Spleen (tissue), 11 donors: ENCODE measurements at regions not wholly inside any gene's neighbourhood (a gene's known extent, or its start where the extent isn't known, plus 50 kb on each side); places are given as distances from the start of the nearest gene placed in this dataset.

Source experiments
- DNase-seq: peaks from one replicate; pipeline ENCODE4 v3.0.0-alpha.2; 2020
- H3K27ac ChIP-seq, 8 donors: fragments of 200-600 bp; sonication (generic) in 7 of 8; 1 replicate in 4 of 8; 2 replicates in 4 of 8; pipeline versions ENCODE4 v1.5.0 to v1.8.0; 2016 to 2021; ENCODE audit warnings: inconsistent platforms in 4 of 8, mild to moderate bottlenecking in 4 of 8, moderate library complexity in 1 of 8
- H3K27me3 ChIP-seq, 7 donors: fragments of 200-600 bp; sonication (generic) in 6 of 7; replicated peaks in 1 of 7; 1 replicate in 4 of 7; 2 replicates in 3 of 7; pipeline versions ENCODE4 v1.5.0 to v1.8.0; 2016 to 2021; ENCODE audit warnings: inconsistent platforms in 3 of 7, mild to moderate bottlenecking in 1 of 7
- H3K36me3 ChIP-seq, 6 donors: fragments of 200-600 bp; sonication (generic) in 5 of 6; 1 replicate in 4 of 6; 2 replicates in 2 of 6; pipeline versions ENCODE4 v1.5.0 to v1.8.0; 2016 to 2021; ENCODE audit warnings: inconsistent platforms in 2 of 6
- H3K4me1 ChIP-seq, 6 donors: fragments of 200-600 bp; sonication (generic) in 5 of 6; 1 replicate in 3 of 6; 2 replicates in 3 of 6; pipeline versions ENCODE4 v1.5.0 to v1.8.0; 2016 to 2021; ENCODE audit warnings: inconsistent platforms in 3 of 6
- H3K4me3 ChIP-seq, 8 donors: fragments of 200-600 bp; sonication (generic) in 7 of 8; 1 replicate in 4 of 8; 2 replicates in 4 of 8; pipeline versions ENCODE4 v1.5.0 to v1.8.0; 2016 to 2021; ENCODE audit warnings: inconsistent platforms in 4 of 8, mild to moderate bottlenecking in 4 of 8, moderate library complexity in 2 of 8
- H3K9me3 ChIP-seq, 8 donors: fragments of 200-600 bp; sonication (generic) in 7 of 8; 1 replicate in 4 of 8; 2 replicates in 4 of 8; pipeline versions ENCODE4 v1.5.0 to v1.8.0; 2016 to 2021; ENCODE audit warnings: inconsistent platforms in 4 of 8
- POLR2A ChIP-seq, 3 donors: fragments of 450-650 bp; IDR thresholded peaks; one replicate each; pipeline ENCODE4 v1.5.1; 2017; ENCODE audit warnings: antibody characterized with exemption in 3 of 3, mild to moderate bottlenecking in 1 of 3
- POLR2AphosphoS5 ChIP-seq, 3 donors: sonication (generic); formaldehyde crosslinking; IDR thresholded peaks; one replicate each; pipeline ENCODE4 v1.5.1; 2017; ENCODE audit warnings: antibody characterized with exemption in 3 of 3
- WGBS, 5 donors: extraction: QIAGEN DNeasy Blood & Tissue Kit in 3 of 5; methylation state at CpG; one replicate each; pipeline versions ENCODE4 v1.1.5 to v1.1.7; 2013 to 2018; 5-methylcytosine and 5-hydroxymethylcytosine counted together
- intact Hi-C: fragments of 100-400 bp; cut with DNase I; formaldehyde crosslinking; loops from one replicate; pipeline ENCODE4 v1.15.0; 2023; ENCODE audit warnings: low total_unique reads
- TF ChIP-seq, protein P1 (sequence below), 11 experiments: fragments of 200-600 bp in 7 of 11; fragments of 450-650 bp in 4 of 11; sonication (generic) in 4 of 11; IDR thresholded peaks in 8 of 11; conservative IDR thresholded peaks in 3 of 11; 1 replicate in 7 of 11; 2 replicates in 4 of 11; pipeline versions ENCODE4 v1.4.0 to v1.8.0; 2016 to 2021; ENCODE audit warnings: antibody characterized with exemption in 11 of 11, inconsistent platforms in 4 of 11, mild to moderate bottlenecking in 1 of 11
- donor health status: healthy with polysubstance abuse.
- donor health status: DM: no; HTN: no; CAD: no; lungs with moderate emphysema.
- donor health status: DM: no; HTN: no; CAD: no.
- donor health status: Bipolar disorder and iron deficiency.
- donor health status: healthy.
- donor health status: DM: no; HTN: no; CAD: no.
- donor health status: DM: yes; HTN: yes; CAD: no.

DNA sequence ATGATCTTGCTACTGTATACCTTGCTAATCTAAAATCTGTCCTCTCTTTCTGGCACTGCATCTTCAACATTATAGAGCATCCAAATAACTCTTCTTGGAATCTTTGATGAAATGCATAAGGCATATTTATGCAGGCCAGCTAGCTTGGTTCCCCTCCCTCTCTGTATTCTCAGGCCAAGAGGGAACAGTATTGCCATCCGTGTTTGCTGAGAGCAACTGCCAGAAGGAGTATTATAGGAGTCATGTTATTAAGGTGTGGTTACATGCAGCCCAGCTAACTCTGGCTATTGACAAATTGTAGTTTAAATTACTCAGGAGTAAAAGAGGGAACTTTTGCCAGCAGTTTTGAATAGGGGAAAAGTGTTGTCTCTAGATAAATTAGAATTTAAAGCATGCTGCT lies 309.3 kb upstream of the E2F7 start:
- intact Hi-C loops, result no loop called here
- H3K27ac ChIP-seq, result peak overlapping the region in 1 of 8 donors; percentile 58
- 70 to 87% (median 81%) methylated on average over 1 of the region's 1 CpG for WGBS, 5 donors
- TF ChIP-seq POLR2AphosphoS5 (IDR thresholded peaks at IDR 0.05) (no peak), POLR2A (IDR thresholded peaks at IDR 0.05) (no peak)
- TF ChIP-seq, protein P1, sequence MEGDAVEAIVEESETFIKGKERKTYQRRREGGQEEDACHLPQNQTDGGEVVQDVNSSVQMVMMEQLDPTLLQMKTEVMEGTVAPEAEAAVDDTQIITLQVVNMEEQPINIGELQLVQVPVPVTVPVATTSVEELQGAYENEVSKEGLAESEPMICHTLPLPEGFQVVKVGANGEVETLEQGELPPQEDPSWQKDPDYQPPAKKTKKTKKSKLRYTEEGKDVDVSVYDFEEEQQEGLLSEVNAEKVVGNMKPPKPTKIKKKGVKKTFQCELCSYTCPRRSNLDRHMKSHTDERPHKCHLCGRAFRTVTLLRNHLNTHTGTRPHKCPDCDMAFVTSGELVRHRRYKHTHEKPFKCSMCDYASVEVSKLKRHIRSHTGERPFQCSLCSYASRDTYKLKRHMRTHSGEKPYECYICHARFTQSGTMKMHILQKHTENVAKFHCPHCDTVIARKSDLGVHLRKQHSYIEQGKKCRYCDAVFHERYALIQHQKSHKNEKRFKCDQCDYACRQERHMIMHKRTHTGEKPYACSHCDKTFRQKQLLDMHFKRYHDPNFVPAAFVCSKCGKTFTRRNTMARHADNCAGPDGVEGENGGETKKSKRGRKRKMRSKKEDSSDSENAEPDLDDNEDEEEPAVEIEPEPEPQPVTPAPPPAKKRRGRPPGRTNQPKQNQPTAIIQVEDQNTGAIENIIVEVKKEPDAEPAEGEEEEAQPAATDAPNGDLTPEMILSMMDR (IDR thresholded peaks at IDR 0.05 in 8 of 11, conservative IDR thresholded peaks at IDR 0.05 in 3 of 11), result no peak
- peaks cover 0 to 8% (median 0%) of the 10 kb centered on the region in 6 donors for H3K4me1 ChIP-seq
- no peaks in the 10 kb centered on the region for H3K27me3 ChIP-seq
- no peak for DNase-seq
- no peaks in the 10 kb centered on the region for H3K9me3 ChIP-seq
- H3K4me3 ChIP-seq, result no peak overlapping the region
- no peaks in the 10 kb centered on the region for H3K36me3 ChIP-seq

DNA sequence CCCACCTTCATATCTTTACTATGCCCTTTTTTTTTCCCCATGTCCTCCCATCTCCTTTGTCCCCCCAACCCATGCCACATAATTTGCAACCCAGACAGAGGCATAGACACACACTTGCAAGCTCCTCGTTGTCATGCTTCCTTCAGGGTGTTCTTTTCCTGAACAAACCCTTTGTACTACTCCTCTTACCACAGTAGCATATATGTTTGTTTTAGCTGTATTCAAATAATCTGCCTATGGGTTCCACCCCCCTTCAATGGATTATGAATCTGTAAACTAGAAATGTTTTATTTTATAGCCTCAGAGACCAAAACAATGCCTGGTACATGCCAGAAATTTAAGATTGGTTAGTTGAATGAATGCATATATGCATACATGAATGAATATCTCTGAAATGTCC lies 307.1 kb upstream of the E2F7 start:
- Histone ChIP-seq H3K36me3 (no peaks in the 10 kb centered on the region), H3K4me3 (no peak overlapping the region), H3K27me3 (no peaks in the 10 kb centered on the region), H3K27ac (peak overlapping the region in 1 of 8 donors; percentile 58), H3K9me3 (no peaks in the 10 kb centered on the region), H3K4me1 (peaks cover 0 to 5% (median 0%) of the 10 kb centered on the region in 6 donors)
- 57 to 67% (median 65%) methylated on average over 1 of the region's 1 CpG for WGBS, 5 donors
- intact Hi-C loops, result no loop called here
- TF ChIP-seq POLR2A (IDR thresholded peaks at IDR 0.05), result no peak
- TF ChIP-seq, protein P1 (IDR thresholded peaks at IDR 0.05 in 8 of 11, conservative IDR thresholded peaks at IDR 0.05 in 3 of 11), result no peak
- no peak for DNase-seq

DNA sequence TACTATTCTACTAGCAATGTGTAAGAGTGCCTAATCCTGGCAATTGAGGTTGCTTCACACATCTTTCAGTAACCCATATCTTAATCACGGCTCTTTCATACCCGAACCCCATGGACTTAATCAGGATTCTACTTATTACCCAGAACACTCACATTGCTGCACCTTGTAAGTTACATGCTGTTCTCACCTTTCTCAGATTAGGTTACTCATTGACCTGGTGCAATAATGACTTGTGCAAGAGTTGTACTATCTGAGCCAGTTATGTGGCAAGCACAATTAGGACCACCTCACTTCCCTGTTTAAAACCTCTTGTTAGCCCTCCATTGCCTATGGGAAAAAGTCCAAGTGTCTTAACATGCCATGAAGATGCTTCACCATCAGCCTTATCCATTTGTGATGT lies 306.7 kb upstream of the E2F7 start:
- no peaks in the 10 kb centered on the region for H3K27me3 ChIP-seq
- no peaks in the 10 kb centered on the region for H3K36me3 ChIP-seq
- no peaks in the 10 kb centered on the region for H3K9me3 ChIP-seq
- H3K4me1 ChIP-seq, result peaks cover 0 to under 1% (median 0%) of the 10 kb centered on the region in 6 donors
- no peak overlapping the region for H3K4me3 ChIP-seq
- peak overlapping the region in 1 of 8 donors; percentile 58 for H3K27ac ChIP-seq
- DNase-seq, result no peak
- WGBS, 5 donors, result 71 to 96% (median 90%) methylated on average over 2 of the region's 2 CpGs
- TF ChIP-seq, protein P1 (IDR thresholded peaks at IDR 0.05 in 8 of 11, conservative IDR thresholded peaks at IDR 0.05 in 3 of 11), result no peak
- no peak for TF ChIP-seq POLR2A (IDR thresholded peaks at IDR 0.05)
- no peak for TF ChIP-seq POLR2AphosphoS5 (IDR thresholded peaks at IDR 0.05)
- intact Hi-C loops, result no loop called here

DNA sequence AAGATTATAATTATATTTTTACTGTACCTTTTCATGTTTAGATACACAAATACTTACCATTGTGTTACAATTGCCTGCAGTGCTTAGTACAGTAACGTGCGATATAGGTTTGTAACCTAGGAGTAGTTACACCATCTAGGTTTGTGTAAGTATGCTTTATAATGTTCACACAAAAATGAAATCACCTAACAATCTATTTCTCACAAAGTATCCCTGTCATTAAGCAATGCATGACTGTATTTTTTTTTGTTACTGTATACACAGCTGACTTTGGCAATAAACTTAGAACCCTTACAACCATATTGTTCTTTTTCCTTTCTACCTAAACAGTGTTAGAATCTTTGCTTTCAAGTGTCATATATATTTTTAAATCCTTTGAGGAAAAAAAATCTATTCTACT lies 303.0 kb upstream of the E2F7 start:
- Histone ChIP-seq H3K27ac (no peak overlapping the region), H3K9me3 (no peaks in the 10 kb centered on the region), H3K4me1 (no peaks in the 10 kb centered on the region), H3K36me3 (no peaks in the 10 kb centered on the region), H3K4me3 (no peak overlapping the region), H3K27me3 (no peaks in the 10 kb centered on the region)
- no peak for DNase-seq
- no peak for TF ChIP-seq POLR2A (IDR thresholded peaks at IDR 0.05)
- TF ChIP-seq POLR2AphosphoS5 (IDR thresholded peaks at IDR 0.05), result no peak
- TF ChIP-seq, protein P1 (IDR thresholded peaks at IDR 0.05 in 8 of 11, conservative IDR thresholded peaks at IDR 0.05 in 3 of 11), result no peak
- 80 to 99% (median 97%) methylated on average over 2 of the region's 2 CpGs for WGBS, 5 donors
- intact Hi-C loops, result no loop called here
